HL-60 (cell line): ENCODE measurements at regions not wholly inside any gene's neighbourhood (a gene's known extent, or its start where the extent isn't known, plus 50 kb on each side); places are given as distances from the start of the nearest gene placed in this dataset.

Source experiments
- DNase-seq, 2 experiments: peaks; one replicate each; pipeline ENCODE4 v3.0.0-alpha.2; 2010 to 2020; ENCODE audit warnings: low read depth in 1 of 2, low spot score in 1 of 2
- H3K27ac ChIP-seq: fragments of 250-450 bp; sonication (Bioruptor Pico); replicated peaks from 2 replicates; pipeline ENCODE4 v1.5.1; 2020; ENCODE audit warnings: mild to moderate bottlenecking, moderate library complexity
- H3K27me3 ChIP-seq: fragments of 250-450 bp; sonication (Bioruptor Pico); 2 replicates; pipeline ENCODE4 v1.5.1; 2021; ENCODE audit warnings: mild to moderate bottlenecking, moderate library complexity; ENCODE audit not compliant: insufficient read depth, poor library complexity, severe bottlenecking
- H3K4me3 ChIP-seq: replicated peaks from 2 replicates; pipeline ENCODE4 v1.5.1; 2011; ENCODE audit warnings: mild to moderate bottlenecking, control low read depth, low read length; ENCODE audit not compliant: insufficient read depth
- CTCF ChIP-seq: IDR thresholded peaks from one replicate; pipeline ENCODE4 v1.5.1; 2011; ENCODE audit warnings: low read length, control low read depth, inconsistent platforms; ENCODE audit not compliant: insufficient read depth
- GABPA ChIP-seq: IDR thresholded peaks from 2 replicates; pipeline ENCODE4 v1.6.1; 2012; ENCODE audit warnings: low read depth
- POLR2AphosphoS5 ChIP-seq: IDR thresholded peaks from 2 replicates; pipeline ENCODE4 v1.6.1; 2012; ENCODE audit warnings: low read depth
- SPI1 ChIP-seq: IDR thresholded peaks from 2 replicates; pipeline ENCODE4 v1.6.1; 2012; ENCODE audit warnings: low read depth, mild to moderate bottlenecking, borderline replicate concordance
- TF ChIP-seq, protein P1 (sequence below): IDR thresholded peaks from 2 replicates; pipeline ENCODE4 v1.6.1; 2012; ENCODE audit warnings: low read depth; ENCODE audit not compliant: insufficient replicate concordance

DNA sequence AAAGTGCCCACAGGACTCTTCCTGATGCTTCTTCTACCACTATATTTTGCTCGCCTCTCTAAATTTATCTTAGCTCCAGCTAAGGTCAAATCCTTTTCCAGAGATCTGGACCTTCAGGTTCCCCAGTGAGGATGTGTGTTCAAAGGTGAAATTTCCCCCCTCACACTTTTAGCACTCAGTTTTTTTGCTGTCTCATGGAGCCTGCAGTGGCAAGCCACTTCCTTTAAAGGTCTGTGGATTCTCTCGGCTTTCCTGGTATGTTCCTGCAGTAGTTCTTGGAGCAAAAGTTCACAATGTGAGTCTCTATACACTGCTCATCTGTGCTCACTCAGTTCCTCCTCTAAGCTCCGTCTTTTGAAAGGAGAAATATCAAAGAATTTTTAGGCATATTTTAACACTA is 181.4 kb downstream of the LURAP1L start:
- TF ChIP-seq CTCF (no peak), GABPA (no peak), SPI1 (no peak), POLR2AphosphoS5 (no peak)
- TF ChIP-seq, protein P1, sequence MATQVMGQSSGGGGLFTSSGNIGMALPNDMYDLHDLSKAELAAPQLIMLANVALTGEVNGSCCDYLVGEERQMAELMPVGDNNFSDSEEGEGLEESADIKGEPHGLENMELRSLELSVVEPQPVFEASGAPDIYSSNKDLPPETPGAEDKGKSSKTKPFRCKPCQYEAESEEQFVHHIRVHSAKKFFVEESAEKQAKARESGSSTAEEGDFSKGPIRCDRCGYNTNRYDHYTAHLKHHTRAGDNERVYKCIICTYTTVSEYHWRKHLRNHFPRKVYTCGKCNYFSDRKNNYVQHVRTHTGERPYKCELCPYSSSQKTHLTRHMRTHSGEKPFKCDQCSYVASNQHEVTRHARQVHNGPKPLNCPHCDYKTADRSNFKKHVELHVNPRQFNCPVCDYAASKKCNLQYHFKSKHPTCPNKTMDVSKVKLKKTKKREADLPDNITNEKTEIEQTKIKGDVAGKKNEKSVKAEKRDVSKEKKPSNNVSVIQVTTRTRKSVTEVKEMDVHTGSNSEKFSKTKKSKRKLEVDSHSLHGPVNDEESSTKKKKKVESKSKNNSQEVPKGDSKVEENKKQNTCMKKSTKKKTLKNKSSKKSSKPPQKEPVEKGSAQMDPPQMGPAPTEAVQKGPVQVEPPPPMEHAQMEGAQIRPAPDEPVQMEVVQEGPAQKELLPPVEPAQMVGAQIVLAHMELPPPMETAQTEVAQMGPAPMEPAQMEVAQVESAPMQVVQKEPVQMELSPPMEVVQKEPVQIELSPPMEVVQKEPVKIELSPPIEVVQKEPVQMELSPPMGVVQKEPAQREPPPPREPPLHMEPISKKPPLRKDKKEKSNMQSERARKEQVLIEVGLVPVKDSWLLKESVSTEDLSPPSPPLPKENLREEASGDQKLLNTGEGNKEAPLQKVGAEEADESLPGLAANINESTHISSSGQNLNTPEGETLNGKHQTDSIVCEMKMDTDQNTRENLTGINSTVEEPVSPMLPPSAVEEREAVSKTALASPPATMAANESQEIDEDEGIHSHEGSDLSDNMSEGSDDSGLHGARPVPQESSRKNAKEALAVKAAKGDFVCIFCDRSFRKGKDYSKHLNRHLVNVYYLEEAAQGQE = no peak
- H3K4me3 ChIP-seq = no peak overlapping the region

DNA sequence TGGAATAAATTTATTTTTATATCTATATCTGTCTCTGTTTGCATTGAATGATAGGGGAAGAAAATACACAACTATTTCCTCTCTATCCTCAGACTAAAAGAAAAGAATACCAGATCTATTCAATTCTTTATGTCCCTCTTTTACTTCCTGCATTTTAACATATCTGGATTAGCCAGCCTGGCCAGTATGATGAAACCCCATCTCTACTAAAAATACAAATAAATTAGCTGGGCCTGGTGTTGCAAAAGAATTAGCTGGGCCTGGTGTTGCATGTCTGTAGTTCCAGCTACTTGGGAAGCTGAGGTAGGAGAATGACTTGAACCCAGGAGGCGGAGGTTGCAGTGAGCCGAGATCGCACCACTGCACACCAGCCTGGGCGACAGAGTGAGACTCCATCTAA is 182.0 kb downstream of the LURAP1L start:
- Histone ChIP-seq H3K27ac (no peak overlapping the region), H3K4me3 (no peak overlapping the region), H3K27me3 (no peaks in the 10 kb centered on the region)
- no peak for TF ChIP-seq SPI1
- no peak for TF ChIP-seq GABPA
- TF ChIP-seq, protein P1 = no peak
- TF ChIP-seq CTCF = no peak
- TF ChIP-seq POLR2AphosphoS5 = no peak
- DNase-seq = no peak

More for the DNA sequence above, 181.4 kb downstream of the LURAP1L start:
- Histone ChIP-seq H3K27me3 (no peaks in the 10 kb centered on the region), H3K27ac (no peak overlapping the region)
- DNase-seq = no peak

- Histone ChIP-seq H3K27me3 (no peaks in the 10 kb centered on the region), H3K27ac (no peak overlapping the region), H3K4me3 (no peak overlapping the region)
- no peak for DNase-seq
- TF ChIP-seq, protein P1 = no peak
- TF ChIP-seq CTCF = no peak
- TF ChIP-seq SPI1 = no peak
- TF ChIP-seq POLR2AphosphoS5 = no peak
- TF ChIP-seq GABPA = no peak
These were observed 183.5 kb downstream of the LURAP1L start for GRCh38 chr9:12958279-12958678.
